SH-SY5Y (cell line): ENCODE measurements at regions not wholly inside any gene's neighbourhood (a gene's known extent, or its start where the extent isn't known, plus 50 kb on each side); places are given as distances from the start of the nearest gene placed in this dataset.

Experiments
- GATA2 ChIP-seq: IDR thresholded peaks from 2 replicates; pipeline ENCODE4 v1.6.1; 2011; ENCODE audit warnings: mild to moderate bottlenecking, low read depth, low read length
- GATA3 ChIP-seq: IDR thresholded peaks from 2 replicates; pipeline ENCODE4 v1.6.1; 2011; ENCODE audit warnings: low read depth, mild to moderate bottlenecking, low read length, moderate library complexity

GRCh38 chr9:126062158-126062886, 264.3 kb upstream of the MVB12B start:
- TF ChIP-seq GATA2 (no peak), GATA3 (no peak)
